Fibroblast of lung (primary cell): ENCODE measurements at regions not wholly inside any gene's neighbourhood (a gene's known extent, or its start where the extent isn't known, plus 50 kb on each side); places are given as distances from the start of the nearest gene placed in this dataset.

Experiments
- DNase-seq, 2 donors: peaks; one replicate each; pipeline versions ENCODE4 v3.0.0 to v3.0.0-alpha.2; 2010; ENCODE audit warnings: low read depth in 2 of 2
- H2AFZ ChIP-seq: 2 replicates; pipeline ENCODE4 v1.5.1; 2012; ENCODE audit warnings: low read length, control low read depth, inconsistent platforms
- H3K27ac ChIP-seq: 2 replicates; pipeline ENCODE4 v1.5.1; 2011; ENCODE audit warnings: low read length, control low read depth; ENCODE audit not compliant: insufficient read depth
- H3K27me3 ChIP-seq: 2 replicates; pipeline ENCODE4 v1.5.1; 2011; ENCODE audit warnings: mild to moderate bottlenecking, low read length; ENCODE audit not compliant: control insufficient read depth, insufficient read depth
- H3K36me3 ChIP-seq: 2 replicates; pipeline ENCODE4 v1.5.1; 2011; ENCODE audit warnings: low read length; ENCODE audit not compliant: control insufficient read depth, insufficient read depth
- H3K4me1 ChIP-seq: 2 replicates; pipeline ENCODE4 v1.5.1; 2011; ENCODE audit warnings: low read length; ENCODE audit not compliant: control insufficient read depth, insufficient read depth; ENCODE audit errors: extremely low read depth
- H3K4me2 ChIP-seq: 2 replicates; pipeline ENCODE4 v1.5.1; 2011; ENCODE audit warnings: low read length, control low read depth; ENCODE audit not compliant: insufficient read depth; ENCODE audit errors: extremely low read depth
- H3K4me3 ChIP-seq, 4 experiments: fragments of 200-600 bp in 1 of 4; sonication (generic) in 1 of 4; replicated peaks in 1 of 4; 2 replicates each; pipeline ENCODE4 v1.5.1; 2011 to 2016; ENCODE audit warnings: low read length in 4 of 4, low read depth in 3 of 4, mild to moderate bottlenecking in 3 of 4, control low read depth in 2 of 4, inconsistent platforms in 1 of 4, mixed read lengths in 1 of 4; ENCODE audit not compliant: insufficient read depth in 1 of 4; ENCODE audit errors: control extremely low read depth in 1 of 4
- H3K79me2 ChIP-seq: 2 replicates; pipeline ENCODE4 v1.5.1; 2012; ENCODE audit warnings: mild to moderate bottlenecking, low read length, inconsistent platforms; ENCODE audit not compliant: control insufficient read depth, insufficient read depth
- H3K9ac ChIP-seq: 2 replicates; pipeline ENCODE4 v1.5.1; 2011; ENCODE audit warnings: mild to moderate bottlenecking, low read length, control low read depth; ENCODE audit not compliant: insufficient read depth
- H3K9me3 ChIP-seq: 2 replicates; pipeline ENCODE4 v1.5.1; 2012; ENCODE audit warnings: low read depth, low read length; ENCODE audit not compliant: control insufficient read depth, insufficient read depth
- H4K20me1 ChIP-seq: 2 replicates; pipeline ENCODE4 v1.5.1; 2011; ENCODE audit warnings: low read length; ENCODE audit not compliant: control insufficient read depth, insufficient read depth; ENCODE audit errors: extremely low read depth
- CTCF ChIP-seq, 2 donors: IDR thresholded peaks in 1 of 2; conservative IDR thresholded peaks in 1 of 2; 1 replicate in 1 of 2; 2 replicates in 1 of 2; pipeline ENCODE4 v1.5.1; 2011 to 2012; ENCODE audit warnings: low read length in 2 of 2, control low read depth in 1 of 2, inconsistent platforms in 1 of 2, low read depth in 1 of 2, mild to moderate bottlenecking in 1 of 2
- EZH2 ChIP-seq: IDR thresholded peaks from 2 replicates; pipeline ENCODE4 v1.5.1; 2012; ENCODE audit warnings: low read length, control low read depth, mild to moderate bottlenecking; ENCODE audit errors: missing control alignments

GRCh38 chr1:36696261-36696940 lies 213.7 kb upstream of the CSF3R start:
- no peaks in the 10 kb centered on the region for H3K4me1 ChIP-seq
- H3K27ac ChIP-seq, result no peak overlapping the region
- no peaks in the 10 kb centered on the region for H3K36me3 ChIP-seq
- no peak overlapping the region for H3K4me2 ChIP-seq
- H3K9ac ChIP-seq, result no peak overlapping the region
- no peaks in the 10 kb centered on the region for H3K27me3 ChIP-seq
- no peak for DNase-seq
- H3K9me3 ChIP-seq, result no peaks in the 10 kb centered on the region
- no peaks in the 10 kb centered on the region for H4K20me1 ChIP-seq
- H3K79me2 ChIP-seq, result no peaks in the 10 kb centered on the region
- no peak for TF ChIP-seq EZH2
- no peak for TF ChIP-seq CTCF (conservative IDR thresholded peaks at IDR 0.05 in 1 of 2, IDR thresholded peaks at IDR 0.05 in 1 of 2; ENCODE audit: low read depth in 1 of 2, low read length in 2 of 2)
- H2AFZ ChIP-seq, result no peak overlapping the region
- H3K4me3 ChIP-seq, result no peak overlapping the region

GRCh38 chr1:36693603-36694002 lies 210.9 kb upstream of the CSF3R start:
- H3K4me2 ChIP-seq, result no peak overlapping the region
- no peaks in the 10 kb centered on the region for H3K36me3 ChIP-seq
- no peak overlapping the region for H2AFZ ChIP-seq
- no peak overlapping the region for H3K9ac ChIP-seq
- TF ChIP-seq EZH2 (no peak), CTCF (conservative IDR thresholded peaks at IDR 0.05 in 1 of 2, IDR thresholded peaks at IDR 0.05 in 1 of 2; ENCODE audit: low read depth in 1 of 2, low read length in 2 of 2) (no peak)
- H3K27ac ChIP-seq, result no peak overlapping the region
- no peak for DNase-seq
- no peak overlapping the region for H3K4me3 ChIP-seq
- H3K4me1 ChIP-seq, result no peaks in the 10 kb centered on the region
- no peaks in the 10 kb centered on the region for H4K20me1 ChIP-seq
- H3K9me3 ChIP-seq, result no peaks in the 10 kb centered on the region
- H3K79me2 ChIP-seq, result no peaks in the 10 kb centered on the region
- no peaks in the 10 kb centered on the region for H3K27me3 ChIP-seq

- no peak overlapping the region for H3K4me3 ChIP-seq
- no peaks in the 10 kb centered on the region for H3K79me2 ChIP-seq
- H3K36me3 ChIP-seq, result no peaks in the 10 kb centered on the region
- H4K20me1 ChIP-seq, result no peaks in the 10 kb centered on the region
- H3K4me1 ChIP-seq, result no peaks in the 10 kb centered on the region
- no peak overlapping the region for H2AFZ ChIP-seq
- no peak for DNase-seq
- H3K4me2 ChIP-seq, result no peak overlapping the region
- H3K27ac ChIP-seq, result no peak overlapping the region
- TF ChIP-seq EZH2 (no peak), CTCF (conservative IDR thresholded peaks at IDR 0.05 in 1 of 2, IDR thresholded peaks at IDR 0.05 in 1 of 2; ENCODE audit: low read depth in 1 of 2, low read length in 2 of 2) (no peak)
- no peak overlapping the region for H3K9ac ChIP-seq
- H3K9me3 ChIP-seq, result no peaks in the 10 kb centered on the region
- H3K27me3 ChIP-seq, result no peaks in the 10 kb centered on the region
Measured at GRCh38 chr1:36693161-36693525, 210.4 kb upstream of the CSF3R start.
